HCT116 (cell line): ENCODE measurements at regions not wholly inside any gene's neighbourhood (a gene's known extent, or its start where the extent isn't known, plus 50 kb on each side); places are given as distances from the start of the nearest gene placed in this dataset.

Source experiments
- CEBPB ChIP-seq: IDR thresholded peaks from 2 replicates; pipeline ENCODE4 v1.6.1; 2012; ENCODE audit warnings: low read depth
- ELF1 ChIP-seq: IDR thresholded peaks from 2 replicates; pipeline ENCODE4 v1.6.1; 2012; ENCODE audit warnings: low read depth, borderline replicate concordance
- EZH2 ChIP-seq: fragments of 200-600 bp; sonication (generic); IDR thresholded peaks from 2 replicates; pipeline ENCODE4 v1.6.1; 2017; ENCODE audit warnings: antibody characterized with exemption, mixed run types
- POLR2A ChIP-seq: IDR thresholded peaks from 2 replicates; pipeline ENCODE4 v1.7.0; 2011; ENCODE audit warnings: borderline replicate concordance; ENCODE audit not compliant: insufficient read depth, insufficient read length; ENCODE audit errors: extremely low read depth
- POLR2AphosphoS5 ChIP-seq: IDR thresholded peaks from 2 replicates; pipeline ENCODE4 v1.6.1; 2011; ENCODE audit warnings: mild to moderate bottlenecking, low read depth, low read length, moderate library complexity
- TF ChIP-seq, protein P1 (sequence below), 3 experiments: fragments of 200-600 bp in 1 of 3; sonication (generic) in 1 of 3; IDR thresholded peaks in 2 of 3; conservative IDR thresholded peaks in 1 of 3; 2 replicates each; pipeline ENCODE4 v1.5.1; 2012 to 2017; ENCODE audit warnings: low read depth in 2 of 3, low read length in 2 of 3, antibody characterized with exemption in 1 of 3, borderline replicate concordance in 1 of 3, control low read depth in 1 of 3, mild to moderate bottlenecking in 1 of 3, mixed read lengths in 1 of 3, mixed run types in 1 of 3, moderate library complexity in 1 of 3; ENCODE audit not compliant: insufficient read depth in 1 of 3
- TF ChIP-seq, protein P2 (sequence below): IDR thresholded peaks from 2 replicates; pipeline ENCODE4 v1.6.1; 2011; ENCODE audit warnings: mild to moderate bottlenecking, low read length, moderate library complexity; ENCODE audit not compliant: insufficient replicate concordance; ENCODE audit errors: extremely low read depth

DNA sequence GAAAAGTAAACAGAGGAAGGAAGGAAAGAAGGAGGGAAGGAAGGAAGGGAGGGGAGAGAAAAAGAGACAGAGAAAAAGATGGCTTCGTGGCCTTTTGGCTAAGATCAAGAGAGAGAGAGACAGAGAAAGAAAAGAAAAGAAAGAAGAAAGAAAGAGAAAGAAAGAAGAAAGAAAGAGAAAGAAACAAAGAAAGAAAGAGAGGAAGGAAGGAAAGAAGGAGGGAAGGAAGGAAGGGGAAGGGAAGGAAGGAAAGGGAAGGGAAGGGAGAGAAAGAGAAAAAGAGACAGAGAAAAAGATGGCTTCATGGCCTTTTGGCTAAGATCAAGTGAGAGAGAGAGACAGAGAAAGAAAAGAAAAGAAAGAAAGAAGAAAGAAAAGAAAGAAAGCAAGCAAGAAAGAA, 91.4 kb downstream of the PRLHR start:
- TF ChIP-seq, protein P1, sequence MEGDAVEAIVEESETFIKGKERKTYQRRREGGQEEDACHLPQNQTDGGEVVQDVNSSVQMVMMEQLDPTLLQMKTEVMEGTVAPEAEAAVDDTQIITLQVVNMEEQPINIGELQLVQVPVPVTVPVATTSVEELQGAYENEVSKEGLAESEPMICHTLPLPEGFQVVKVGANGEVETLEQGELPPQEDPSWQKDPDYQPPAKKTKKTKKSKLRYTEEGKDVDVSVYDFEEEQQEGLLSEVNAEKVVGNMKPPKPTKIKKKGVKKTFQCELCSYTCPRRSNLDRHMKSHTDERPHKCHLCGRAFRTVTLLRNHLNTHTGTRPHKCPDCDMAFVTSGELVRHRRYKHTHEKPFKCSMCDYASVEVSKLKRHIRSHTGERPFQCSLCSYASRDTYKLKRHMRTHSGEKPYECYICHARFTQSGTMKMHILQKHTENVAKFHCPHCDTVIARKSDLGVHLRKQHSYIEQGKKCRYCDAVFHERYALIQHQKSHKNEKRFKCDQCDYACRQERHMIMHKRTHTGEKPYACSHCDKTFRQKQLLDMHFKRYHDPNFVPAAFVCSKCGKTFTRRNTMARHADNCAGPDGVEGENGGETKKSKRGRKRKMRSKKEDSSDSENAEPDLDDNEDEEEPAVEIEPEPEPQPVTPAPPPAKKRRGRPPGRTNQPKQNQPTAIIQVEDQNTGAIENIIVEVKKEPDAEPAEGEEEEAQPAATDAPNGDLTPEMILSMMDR (IDR thresholded peaks at IDR 0.05 in 2 of 3, conservative IDR thresholded peaks at IDR 0.05 in 1 of 3; ENCODE audit: borderline replicate concordance in 1 of 3, insufficient read depth in 1 of 3, low read depth in 2 of 3, low read length in 2 of 3): no peak
- TF ChIP-seq, protein P2, sequence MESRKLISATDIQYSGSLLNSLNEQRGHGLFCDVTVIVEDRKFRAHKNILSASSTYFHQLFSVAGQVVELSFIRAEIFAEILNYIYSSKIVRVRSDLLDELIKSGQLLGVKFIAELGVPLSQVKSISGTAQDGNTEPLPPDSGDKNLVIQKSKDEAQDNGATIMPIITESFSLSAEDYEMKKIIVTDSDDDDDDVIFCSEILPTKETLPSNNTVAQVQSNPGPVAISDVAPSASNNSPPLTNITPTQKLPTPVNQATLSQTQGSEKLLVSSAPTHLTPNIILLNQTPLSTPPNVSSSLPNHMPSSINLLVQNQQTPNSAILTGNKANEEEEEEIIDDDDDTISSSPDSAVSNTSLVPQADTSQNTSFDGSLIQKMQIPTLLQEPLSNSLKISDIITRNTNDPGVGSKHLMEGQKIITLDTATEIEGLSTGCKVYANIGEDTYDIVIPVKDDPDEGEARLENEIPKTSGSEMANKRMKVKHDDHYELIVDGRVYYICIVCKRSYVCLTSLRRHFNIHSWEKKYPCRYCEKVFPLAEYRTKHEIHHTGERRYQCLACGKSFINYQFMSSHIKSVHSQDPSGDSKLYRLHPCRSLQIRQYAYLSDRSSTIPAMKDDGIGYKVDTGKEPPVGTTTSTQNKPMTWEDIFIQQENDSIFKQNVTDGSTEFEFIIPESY: no peak
- TF ChIP-seq EZH2: no peak
- TF ChIP-seq ELF1: no peak
- TF ChIP-seq POLR2A: no peak
- TF ChIP-seq POLR2AphosphoS5: no peak
- no peak; the same call in 1 of the 2 replicates for TF ChIP-seq CEBPB
